Activated CD4-positive, alpha-beta T cell treated with anti-CD3 and anti-CD28 coated beads, Interleukin-2, amount 50 U/mL, for 48 hours (primary cell): ENCODE measurements at regions not wholly inside any gene's neighbourhood (a gene's known extent, or its start where the extent isn't known, plus 50 kb on each side); places are given as distances from the start of the nearest gene placed in this dataset.
"Not testable (repeated sequence)": the region's sequence is repeated elsewhere in the genome, so short reads cannot be mapped to it uniquely, and the experiment has no call there.

ENCODE experiments used
- DNase-seq, 2 experiments: peaks; one replicate each; pipeline ENCODE4 v3.0.0-alpha.2; 2020

- no peak for DNase-seq
Observed at GRCh38 chr15:70241561-70242320, 144.0 kb upstream of the TLE3 start.

GRCh38 chr15:70240820-70241430, 143.2 kb upstream of the TLE3 start:
- no peak for DNase-seq

- DNase-seq, result no peak
Observed at GRCh38 chr15:70240082-70240481, 142.4 kb upstream of the TLE3 start.

GRCh38 chr15:70238917-70239316, 141.2 kb upstream of the TLE3 start:
- DNase-seq, result no peak

- no peak for DNase-seq
Observed at GRCh38 chr15:70237626-70238025, 139.9 kb upstream of the TLE3 start.

- DNase-seq, result no peak
Observed at GRCh38 chr15:70236341-70237086, 138.8 kb upstream of the TLE3 start.

- DNase-seq, result no peak
Observed at GRCh38 chr15:70235347-70235746, 137.6 kb upstream of the TLE3 start.

- DNase-seq, result peak in 1 of 2 experiments; percentile 14
Observed at GRCh38 chr15:70234256-70234905, 136.7 kb upstream of the TLE3 start.

- no peak for DNase-seq
Observed at GRCh38 chr15:70231484-70231883, 133.8 kb upstream of the TLE3 start.

- not testable (repeated sequence) for DNase-seq
Observed at GRCh38 chr15:70227918-70228317, 130.2 kb upstream of the TLE3 start.

- DNase-seq, result no peak
Observed at GRCh38 chr15:70227147-70227546, 129.4 kb upstream of the TLE3 start.

- no peak for DNase-seq
Observed at GRCh38 chr15:70226337-70226980, 128.7 kb upstream of the TLE3 start.

- DNase-seq, result no peak
Observed at GRCh38 chr15:70225416-70225815, 127.7 kb upstream of the TLE3 start.

- DNase-seq, result no peak
Observed at GRCh38 chr15:70222606-70223005, 124.9 kb upstream of the TLE3 start.

- no peak for DNase-seq
Observed at GRCh38 chr15:70220490-70221096, 122.9 kb upstream of the TLE3 start.

GRCh38 chr15:70219966-70220365, 122.2 kb upstream of the TLE3 start:
- DNase-seq, result no peak

GRCh38 chr15:70219256-70219895, 121.7 kb upstream of the TLE3 start:
- no peak for DNase-seq

GRCh38 chr15:70217226-70218160, 119.8 kb upstream of the TLE3 start:
- DNase-seq, result no peak

GRCh38 chr15:70215951-70216350, 118.2 kb upstream of the TLE3 start:
- no peak for DNase-seq

- DNase-seq, result no peak
Observed at GRCh38 chr15:70214941-70215635, 117.4 kb upstream of the TLE3 start.
